Karpas-422 (cell line): ENCODE measurements at regions not wholly inside any gene's neighbourhood (a gene's known extent, or its start where the extent isn't known, plus 50 kb on each side); places are given as distances from the start of the nearest gene placed in this dataset.

ENCODE experiments used
- DNase-seq: peaks from one replicate; pipeline ENCODE4 v3.0.0-alpha.2; 2015
- H2AFZ ChIP-seq: fragments of 200-600 bp; sonication (generic); 2 replicates; pipeline ENCODE4 v1.6.1; 2014; ENCODE audit warnings: antibody characterized with exemption, low read length, mixed read lengths
- H3K27ac ChIP-seq: fragments of 200-600 bp; sonication (generic); 2 replicates; pipeline ENCODE4 v1.5.1; 2014; ENCODE audit warnings: mild to moderate bottlenecking, low read length, moderate library complexity
- H3K27me3 ChIP-seq: fragments of 200-600 bp; sonication (generic); 2 replicates; pipeline ENCODE4 v1.6.1; 2014; ENCODE audit warnings: low read length, mixed read lengths
- H3K36me3 ChIP-seq: fragments of 200-600 bp; sonication (generic); 2 replicates; pipeline ENCODE4 v1.6.1; 2014; ENCODE audit warnings: low read length, mixed read lengths; ENCODE audit not compliant: insufficient read depth
- H3K4me1 ChIP-seq: fragments of 200-600 bp; sonication (generic); 2 replicates; pipeline ENCODE4 v1.6.1; 2014; ENCODE audit warnings: mild to moderate bottlenecking, low read length, mixed read lengths
- H3K4me2 ChIP-seq: fragments of 200-600 bp; sonication (generic); 2 replicates; pipeline ENCODE4 v1.6.1; 2014; ENCODE audit warnings: low read length, low read depth, mild to moderate bottlenecking; ENCODE audit not compliant: poor library complexity, severe bottlenecking
- H3K4me3 ChIP-seq: fragments of 200-600 bp; sonication (generic); 2 replicates; pipeline ENCODE4 v1.5.1; 2014; ENCODE audit warnings: mild to moderate bottlenecking, antibody characterized with exemption, low read length, mixed read lengths
- H3K79me2 ChIP-seq: fragments of 200-600 bp; sonication (generic); 2 replicates; pipeline ENCODE4 v1.6.1; 2014; ENCODE audit warnings: mild to moderate bottlenecking, low read length, mixed read lengths
- H3K9ac ChIP-seq: fragments of 200-600 bp; sonication (generic); 2 replicates; pipeline ENCODE4 v1.6.0; 2014; ENCODE audit warnings: low read length
- H3K9me2 ChIP-seq: fragments of 200-600 bp; sonication (generic), shearing (Covaris generic); replicated peaks from 2 replicates; pipeline ENCODE4 v1.6.0; 2014; ENCODE audit warnings: mild to moderate bottlenecking, low read length, moderate library complexity; ENCODE audit not compliant: insufficient read depth
- H3K9me3 ChIP-seq: fragments of 300-700, 200-600 bp; sonication (generic); 2 replicates; pipeline ENCODE4 v1.6.1; 2014; ENCODE audit warnings: low read length, mixed read lengths
- H4K20me1 ChIP-seq: fragments of 200-600 bp; sonication (generic); 2 replicates; pipeline ENCODE4 v1.6.1; 2014; ENCODE audit warnings: mild to moderate bottlenecking, antibody characterized with exemption, low read length, low read depth; ENCODE audit not compliant: insufficient read depth

- no peak overlapping the region for H3K4me2 ChIP-seq
- no peaks in the 10 kb centered on the region for H3K36me3 ChIP-seq
- no peak overlapping the region for H3K4me3 ChIP-seq
- H3K9me3 ChIP-seq: no peaks in the 10 kb centered on the region
- no peaks in the 10 kb centered on the region for H3K79me2 ChIP-seq
- H3K27me3 ChIP-seq: no peaks in the 10 kb centered on the region
- H4K20me1 ChIP-seq: no peaks in the 10 kb centered on the region
- H2AFZ ChIP-seq: no peak overlapping the region
- H3K9ac ChIP-seq: no peak overlapping the region
- H3K4me1 ChIP-seq: no peaks in the 10 kb centered on the region
- no peaks in the 10 kb centered on the region for H3K9me2 ChIP-seq
- H3K27ac ChIP-seq: no peak overlapping the region
- no peak for DNase-seq
Observed at GRCh38 chr12:98059659-98060343, 455.6 kb upstream of the TMPO start.

- no peaks in the 10 kb centered on the region for H3K4me1 ChIP-seq
- H3K36me3 ChIP-seq: no peaks in the 10 kb centered on the region
- no peak overlapping the region for H2AFZ ChIP-seq
- no peaks in the 10 kb centered on the region for H3K9me2 ChIP-seq
- no peaks in the 10 kb centered on the region for H3K79me2 ChIP-seq
- no peaks in the 10 kb centered on the region for H3K27me3 ChIP-seq
- H3K9me3 ChIP-seq: no peaks in the 10 kb centered on the region
- no peaks in the 10 kb centered on the region for H4K20me1 ChIP-seq
- no peak overlapping the region for H3K9ac ChIP-seq
- no peak for DNase-seq
- no peak overlapping the region for H3K27ac ChIP-seq
- no peak overlapping the region for H3K4me2 ChIP-seq
- H3K4me3 ChIP-seq: no peak overlapping the region
Observed at GRCh38 chr12:98060411-98060810, 455.0 kb upstream of the TMPO start.

- Histone ChIP-seq H3K36me3 (no peaks in the 10 kb centered on the region), H3K9ac (no peak overlapping the region)
Observed at GRCh38 chr12:98062464-98063245, 452.7 kb upstream of the TMPO start.

DNA sequence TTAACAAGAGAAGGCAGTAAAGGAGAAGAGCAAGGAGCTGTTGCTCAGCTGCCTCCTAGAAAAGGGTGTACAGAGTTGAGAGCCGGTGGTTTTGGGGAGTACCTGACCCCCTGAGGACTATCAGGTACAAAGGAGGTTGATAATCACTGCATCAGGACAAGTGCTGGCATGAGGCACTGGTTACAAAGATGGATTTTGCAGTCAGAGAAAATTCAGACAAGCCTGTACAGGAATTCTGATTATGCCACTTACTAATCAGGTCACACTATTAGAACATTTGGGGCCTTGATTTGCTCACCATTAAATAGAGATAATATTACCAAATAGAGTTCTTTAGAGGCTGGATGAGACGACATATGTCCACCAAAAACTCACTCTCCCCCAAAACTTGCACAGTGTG, 450.9 kb upstream of the TMPO start:
- DNase-seq: no peak
- Histone ChIP-seq H3K9me3 (no peaks in the 10 kb centered on the region), H3K9me2 (no peaks in the 10 kb centered on the region), H4K20me1 (no peaks in the 10 kb centered on the region), H3K4me3 (no peak overlapping the region), H3K9ac (no peak overlapping the region), H3K27ac (no peak overlapping the region), H3K4me2 (no peak overlapping the region), H3K4me1 (no peaks in the 10 kb centered on the region), H3K36me3 (no peaks in the 10 kb centered on the region), H3K27me3 (no peaks in the 10 kb centered on the region), H2AFZ (no peak overlapping the region), H3K79me2 (no peaks in the 10 kb centered on the region)

More at GRCh38 chr12:98062464-98063245, 452.7 kb upstream of the TMPO start:
- H3K27ac ChIP-seq: no peak overlapping the region
- no peaks in the 10 kb centered on the region for H3K4me1 ChIP-seq
- H2AFZ ChIP-seq: no peak overlapping the region
- no peaks in the 10 kb centered on the region for H3K9me2 ChIP-seq
- no peaks in the 10 kb centered on the region for H3K9me3 ChIP-seq
- no peak overlapping the region for H3K4me3 ChIP-seq
- no peaks in the 10 kb centered on the region for H3K79me2 ChIP-seq
- no peak overlapping the region for H3K4me2 ChIP-seq
- DNase-seq: no peak
- H3K27me3 ChIP-seq: no peaks in the 10 kb centered on the region
- no peaks in the 10 kb centered on the region for H4K20me1 ChIP-seq

DNA sequence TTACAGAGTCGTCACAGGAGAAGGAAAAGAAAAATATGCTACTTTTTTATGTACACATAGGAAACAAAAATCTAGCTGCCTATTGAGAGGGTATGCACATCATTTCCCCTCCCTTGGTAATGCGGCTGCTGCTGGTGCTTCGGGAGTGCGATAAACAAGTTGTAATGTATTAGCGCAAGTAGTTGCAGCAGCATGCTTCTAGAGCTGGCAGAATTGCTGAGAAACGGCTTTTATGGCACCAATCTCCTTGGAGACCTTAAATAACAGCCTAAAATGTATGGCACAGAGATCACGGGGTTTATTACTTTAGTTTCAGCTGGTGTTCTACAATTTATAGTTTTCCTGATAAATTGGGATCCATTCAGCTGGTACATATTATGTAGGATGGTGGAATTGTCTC, 447.6 kb upstream of the TMPO start:
- H3K79me2 ChIP-seq: no peaks in the 10 kb centered on the region
- no peaks in the 10 kb centered on the region for H3K36me3 ChIP-seq
- H3K9ac ChIP-seq: no peak overlapping the region
- H3K9me2 ChIP-seq: no peaks in the 10 kb centered on the region
- H3K4me1 ChIP-seq: no peaks in the 10 kb centered on the region
- H3K27me3 ChIP-seq: no peaks in the 10 kb centered on the region
- no peak overlapping the region for H3K27ac ChIP-seq
- H4K20me1 ChIP-seq: no peaks in the 10 kb centered on the region
- no peak overlapping the region for H3K4me3 ChIP-seq
- H3K4me2 ChIP-seq: no peak overlapping the region
- H3K9me3 ChIP-seq: no peaks in the 10 kb centered on the region
- H2AFZ ChIP-seq: no peak overlapping the region
- DNase-seq: no peak

- H3K79me2 ChIP-seq: no peaks in the 10 kb centered on the region
- no peaks in the 10 kb centered on the region for H3K9me2 ChIP-seq
- no peaks in the 10 kb centered on the region for H3K4me1 ChIP-seq
- no peak overlapping the region for H3K27ac ChIP-seq
- H3K4me3 ChIP-seq: no peak overlapping the region
- no peak overlapping the region for H3K4me2 ChIP-seq
- H4K20me1 ChIP-seq: no peaks in the 10 kb centered on the region
- no peaks in the 10 kb centered on the region for H3K36me3 ChIP-seq
- DNase-seq: no peak
- 0 out of 2 replicates have a peak, but pooled peaks cover 2% of the 10 kb centered on the region for H3K27me3 ChIP-seq
- H3K9me3 ChIP-seq: no peaks in the 10 kb centered on the region
- H2AFZ ChIP-seq: no peak overlapping the region
- no peak overlapping the region for H3K9ac ChIP-seq
Observed at GRCh38 chr12:98073610-98074009, 441.8 kb upstream of the TMPO start.

DNA sequence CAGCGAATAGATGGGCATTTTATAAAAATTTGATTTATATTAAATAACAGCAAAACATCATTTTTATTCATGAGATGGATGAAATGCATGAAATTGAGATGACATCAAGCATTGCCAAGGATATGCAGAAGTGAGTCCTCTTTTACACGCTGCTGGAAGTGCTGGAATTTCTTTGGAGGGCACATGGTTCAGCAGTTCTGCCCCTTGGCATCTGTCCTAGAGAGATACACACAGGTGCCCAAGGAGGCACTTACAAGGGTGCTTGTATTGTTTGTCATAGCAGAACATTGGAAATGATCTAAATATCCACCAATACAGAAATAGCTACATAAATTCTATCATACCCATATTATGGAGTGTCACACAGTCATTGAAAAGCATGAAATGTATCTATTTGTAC, 441.1 kb upstream of the TMPO start:
- H3K4me1 ChIP-seq: no peaks in the 10 kb centered on the region
- H3K27ac ChIP-seq: no peak overlapping the region
- H3K36me3 ChIP-seq: no peaks in the 10 kb centered on the region
- H4K20me1 ChIP-seq: no peaks in the 10 kb centered on the region
- no peak overlapping the region for H3K4me3 ChIP-seq
- no peaks in the 10 kb centered on the region for H3K9me3 ChIP-seq
- DNase-seq: no peak
- no peak overlapping the region for H2AFZ ChIP-seq
- no peak overlapping the region for H3K9ac ChIP-seq
- H3K4me2 ChIP-seq: no peak overlapping the region
- H3K79me2 ChIP-seq: no peaks in the 10 kb centered on the region
- no peaks in the 10 kb centered on the region for H3K9me2 ChIP-seq
- H3K27me3 ChIP-seq: 0 out of 2 replicates have a peak, but pooled peaks cover 2% of the 10 kb centered on the region

GRCh38 chr12:98084391-98084790, 431.0 kb upstream of the TMPO start:
- Histone ChIP-seq H3K79me2 (no peaks in the 10 kb centered on the region), H4K20me1 (no peaks in the 10 kb centered on the region), H3K36me3 (no peaks in the 10 kb centered on the region), H2AFZ (no peak overlapping the region), H3K4me1 (no peaks in the 10 kb centered on the region), H3K27ac (no peak overlapping the region), H3K4me2 (no peak overlapping the region), H3K27me3 (no peaks in the 10 kb centered on the region), H3K4me3 (no peak overlapping the region), H3K9me3 (no peaks in the 10 kb centered on the region), H3K9me2 (no peaks in the 10 kb centered on the region), H3K9ac (no peak overlapping the region)
- no peak for DNase-seq
